ENCODE measurements at regions not wholly inside any gene's neighbourhood (a gene's known extent, or its start where the extent isn't known, plus 50 kb on each side); places are given as distances from the start of the nearest gene placed in this dataset.

DNA sequence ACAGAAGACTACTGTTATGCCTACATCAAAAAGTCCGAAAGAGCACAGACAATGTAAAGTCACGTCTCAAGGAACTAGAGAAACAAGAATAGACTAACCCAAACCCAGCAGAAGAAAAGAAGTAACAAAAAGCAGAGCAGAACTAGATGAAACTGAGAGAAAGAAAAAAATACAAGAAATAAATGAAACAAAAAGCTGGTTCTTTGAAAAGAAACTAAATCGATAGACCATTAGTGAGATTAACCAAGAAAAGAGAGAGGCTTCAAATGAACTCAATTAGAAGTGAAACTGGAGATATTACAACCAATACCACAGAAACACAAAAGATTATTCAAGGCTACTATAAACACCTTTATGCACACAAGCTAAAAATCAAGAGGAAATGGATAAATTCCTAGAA, 271.8 kb downstream of the MBD2 start:
- TF ChIP-seq, protein P1, sequence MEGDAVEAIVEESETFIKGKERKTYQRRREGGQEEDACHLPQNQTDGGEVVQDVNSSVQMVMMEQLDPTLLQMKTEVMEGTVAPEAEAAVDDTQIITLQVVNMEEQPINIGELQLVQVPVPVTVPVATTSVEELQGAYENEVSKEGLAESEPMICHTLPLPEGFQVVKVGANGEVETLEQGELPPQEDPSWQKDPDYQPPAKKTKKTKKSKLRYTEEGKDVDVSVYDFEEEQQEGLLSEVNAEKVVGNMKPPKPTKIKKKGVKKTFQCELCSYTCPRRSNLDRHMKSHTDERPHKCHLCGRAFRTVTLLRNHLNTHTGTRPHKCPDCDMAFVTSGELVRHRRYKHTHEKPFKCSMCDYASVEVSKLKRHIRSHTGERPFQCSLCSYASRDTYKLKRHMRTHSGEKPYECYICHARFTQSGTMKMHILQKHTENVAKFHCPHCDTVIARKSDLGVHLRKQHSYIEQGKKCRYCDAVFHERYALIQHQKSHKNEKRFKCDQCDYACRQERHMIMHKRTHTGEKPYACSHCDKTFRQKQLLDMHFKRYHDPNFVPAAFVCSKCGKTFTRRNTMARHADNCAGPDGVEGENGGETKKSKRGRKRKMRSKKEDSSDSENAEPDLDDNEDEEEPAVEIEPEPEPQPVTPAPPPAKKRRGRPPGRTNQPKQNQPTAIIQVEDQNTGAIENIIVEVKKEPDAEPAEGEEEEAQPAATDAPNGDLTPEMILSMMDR (IDR thresholded peaks at IDR 0.05; ENCODE audit: low read depth, low read length), result no peak
- Histone ChIP-seq H3K27ac (no peak overlapping the region), H3K36me3 (no peaks in the 10 kb centered on the region), H3K4me3 (ENCODE audit: low read depth, low read length) (no peak overlapping the region), H3K9me3 (ENCODE audit: severe bottlenecking) (no peaks in the 10 kb centered on the region), H3K27me3 (ENCODE audit: insufficient read depth, low read depth, severe bottlenecking) (peaks cover 83% of the 10 kb centered on the region)
- no peak for DNase-seq

DNA sequence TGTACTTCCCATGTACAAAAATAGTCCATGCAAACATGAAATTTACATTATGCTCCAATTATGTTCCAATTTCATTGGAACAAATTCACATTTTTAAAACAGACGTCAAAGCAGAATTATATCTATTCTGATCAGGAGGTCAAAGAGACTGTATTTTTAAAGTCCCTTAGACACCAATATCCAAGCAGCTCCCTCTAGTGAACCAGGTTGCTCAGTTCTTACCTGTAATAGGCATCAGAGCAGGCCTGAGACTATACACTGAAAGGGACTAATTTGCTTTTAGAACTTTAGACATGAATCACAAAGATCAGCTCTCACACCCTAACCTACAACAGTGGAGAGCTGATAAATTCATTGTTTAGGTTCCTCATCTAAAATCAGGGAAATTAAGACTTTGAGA, 273.9 kb downstream of the MBD2 start:
- Histone ChIP-seq H3K36me3 (no peaks in the 10 kb centered on the region), H3K27me3 (ENCODE audit: insufficient read depth, low read depth, severe bottlenecking) (peaks cover 81% of the 10 kb centered on the region)

DNA sequence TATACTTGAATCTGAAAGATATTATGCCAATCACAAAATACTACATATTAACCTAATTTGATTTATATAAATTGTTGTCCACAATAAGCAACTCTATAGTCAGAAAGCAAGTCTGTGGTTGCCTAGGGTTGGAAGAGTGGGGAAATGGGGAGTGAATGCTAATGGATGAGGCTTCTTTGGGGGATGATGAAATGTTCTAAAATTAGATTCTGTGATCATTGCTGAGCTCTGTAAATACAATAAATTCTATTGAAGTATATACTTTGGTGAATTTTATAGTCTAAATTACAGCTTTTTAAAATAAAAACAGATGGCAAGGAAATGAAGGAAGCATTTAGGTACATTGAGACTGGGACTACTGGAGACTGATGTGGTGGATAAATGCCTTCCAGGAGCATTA, 275.5 kb downstream of the MBD2 start:
- no peak overlapping the region for H3K27ac ChIP-seq
- no peak for DNase-seq

More for the DNA sequence above, 273.9 kb downstream of the MBD2 start:
- Histone ChIP-seq H3K27ac (no peak overlapping the region), H3K4me3 (ENCODE audit: low read depth, low read length) (no peak overlapping the region), H3K9me3 (ENCODE audit: severe bottlenecking) (no peaks in the 10 kb centered on the region)
- TF ChIP-seq, protein P1 (IDR thresholded peaks at IDR 0.05; ENCODE audit: low read depth, low read length), result no peak
- DNase-seq, result no peak

DNA sequence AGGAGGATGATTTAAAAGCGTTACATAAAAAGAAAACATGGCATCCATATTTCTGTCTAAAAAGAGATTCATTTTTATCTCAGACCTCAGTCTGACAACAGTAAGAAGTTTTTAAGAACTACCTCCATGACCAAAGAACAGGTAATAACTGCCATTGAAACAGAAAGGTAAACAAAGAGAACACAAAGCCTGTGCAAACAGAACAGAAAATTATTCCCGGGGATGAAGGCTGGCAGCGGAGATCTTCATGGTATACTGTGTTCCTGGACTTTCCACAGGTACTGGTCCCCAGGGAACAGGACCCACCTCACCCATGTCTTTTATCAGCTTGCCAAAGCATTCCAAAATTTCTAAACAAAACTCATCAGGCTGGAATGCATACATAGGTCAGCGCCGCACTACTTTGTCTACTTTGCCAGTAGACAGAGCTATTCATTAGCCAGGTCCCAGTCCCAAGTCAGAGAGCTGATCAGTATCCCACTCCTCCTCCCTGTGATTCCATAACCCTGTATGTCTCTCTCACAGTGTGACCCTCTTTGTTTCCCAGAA, 277.3 kb downstream of the MBD2 start:
- no peak for DNase-seq
- Histone ChIP-seq H3K4me3 (ENCODE audit: low read depth, low read length) (no peak overlapping the region), H3K36me3 (no peaks in the 10 kb centered on the region), H3K27me3 (ENCODE audit: insufficient read depth, low read depth, severe bottlenecking) (peaks cover 77% of the 10 kb centered on the region), H3K9me3 (ENCODE audit: severe bottlenecking) (peaks cover 5% of the 10 kb centered on the region), H3K27ac (no peak overlapping the region)
- TF ChIP-seq, protein P1 (IDR thresholded peaks at IDR 0.05; ENCODE audit: low read depth, low read length), result no peak

More for the DNA sequence above, 275.5 kb downstream of the MBD2 start:
- no peaks in the 10 kb centered on the region for H3K36me3 ChIP-seq
- peaks cover 5% of the 10 kb centered on the region for H3K9me3 ChIP-seq (ENCODE audit: severe bottlenecking)
- TF ChIP-seq, protein P1 (IDR thresholded peaks at IDR 0.05; ENCODE audit: low read depth, low read length), result no peak
- H3K4me3 ChIP-seq (ENCODE audit: low read depth, low read length), result no peak overlapping the region
- H3K27me3 ChIP-seq (ENCODE audit: insufficient read depth, low read depth, severe bottlenecking), result peaks cover 81% of the 10 kb centered on the region

DNA sequence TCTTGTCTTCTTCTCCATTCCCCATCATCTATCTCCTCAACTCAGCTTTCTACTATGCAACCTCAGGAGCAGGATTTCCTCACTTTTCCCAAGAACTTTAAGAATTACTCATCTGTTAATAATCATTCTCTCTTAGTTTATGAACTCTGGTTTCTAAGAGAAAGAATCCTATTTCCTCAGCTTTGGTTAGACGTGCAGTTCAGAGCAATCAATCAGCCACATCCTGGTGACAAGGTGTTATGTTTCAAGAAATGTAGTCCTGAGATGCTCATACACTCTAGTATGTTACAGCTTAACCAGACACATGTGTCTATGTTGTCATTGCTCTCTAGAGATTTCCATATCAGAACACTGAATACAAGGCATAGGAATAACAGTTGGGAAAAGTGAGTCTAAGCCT, 277.9 kb downstream of the MBD2 start:
- DNase-seq, result no peak
- Histone ChIP-seq H3K36me3 (no peaks in the 10 kb centered on the region), H3K27ac (no peak overlapping the region), H3K9me3 (ENCODE audit: severe bottlenecking) (peaks cover 5% of the 10 kb centered on the region), H3K27me3 (ENCODE audit: insufficient read depth, low read depth, severe bottlenecking) (peaks cover 72% of the 10 kb centered on the region), H3K4me3 (ENCODE audit: low read depth, low read length) (no peak overlapping the region)
- TF ChIP-seq, protein P1 (IDR thresholded peaks at IDR 0.05; ENCODE audit: low read depth, low read length), result no peak

DNA sequence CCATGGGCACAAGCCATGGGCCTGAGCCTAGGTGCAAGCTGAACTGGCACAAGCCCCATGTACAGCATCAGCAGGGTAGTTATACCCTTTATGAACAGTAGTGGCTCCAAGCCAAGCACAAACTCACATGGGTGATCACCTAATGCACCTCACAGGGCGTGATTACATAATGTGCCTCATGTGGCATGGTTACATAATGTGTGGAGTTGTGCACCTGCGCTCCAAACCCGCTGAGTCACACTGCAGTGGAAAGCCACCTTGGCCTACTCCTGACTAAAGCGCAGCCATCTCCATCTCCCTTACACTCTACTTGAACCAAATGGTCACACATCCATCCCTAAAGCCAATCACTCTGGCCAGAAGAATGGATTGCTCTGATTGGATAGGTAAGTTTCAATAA, 279.7 kb downstream of the MBD2 start:
- no peak overlapping the region for H3K4me3 ChIP-seq (ENCODE audit: low read depth, low read length)
- H3K27ac ChIP-seq, result no peak overlapping the region
- no peaks in the 10 kb centered on the region for H3K36me3 ChIP-seq
- H3K27me3 ChIP-seq (ENCODE audit: insufficient read depth, low read depth, severe bottlenecking), result peaks cover 75% of the 10 kb centered on the region
- peaks cover 5% of the 10 kb centered on the region for H3K9me3 ChIP-seq (ENCODE audit: severe bottlenecking)
- TF ChIP-seq, protein P1 (IDR thresholded peaks at IDR 0.05; ENCODE audit: low read depth, low read length), result no peak
- no peak for DNase-seq

Measured in WERI-Rb-1 (cell line).